GM12878 (cell line): ENCODE measurements at regions not wholly inside any gene's neighbourhood (a gene's known extent, or its start where the extent isn't known, plus 50 kb on each side); places are given as distances from the start of the nearest gene placed in this dataset.

ENCODE experiments used
- ATAC-seq: fragments of 200-7000 bp; cut with Tn5 transposase; 3 replicates; pipeline ENCODE4 v1.9.1; 2020; ENCODE audit warnings: mild to moderate bottlenecking, moderate library complexity
- BruUV-seq: library from RNA; stranded (reverse); fragments of 400-500 nt; replicated peaks from 2 replicates; lab custom pipeline; 2021; lab: Mats Ljungman, UMichigan
- CTCF ChIA-PET: fragments of 300-600 bp; sonication (Branson Sonifier 250); formaldehyde crosslinking; extraction: SDS; loops from one replicate; lab custom pipeline; 2021; ENCODE audit warnings: inconsistent platforms; lab: Yijun Ruan, JAX
- POLR2A ChIA-PET: fragments of 350-600 bp; formaldehyde crosslinking; extraction: SDS; loops from one replicate; lab custom pipeline; 2021; ENCODE audit warnings: inconsistent platforms; lab: Charles Lee
- RAD21 ChIA-PET: fragments of 300-600 bp; sonication (Branson Sonifier 250); formaldehyde crosslinking; loops from one replicate; lab custom pipeline; 2023; ENCODE audit warnings: antibody characterized with exemption; ENCODE audit not compliant: unreplicated experiment; lab: Charles Lee
- SMC1A ChIA-PET: fragments of 300-600 bp; sonication (Branson Sonifier 250); formaldehyde crosslinking; loops from one replicate; lab custom pipeline; 2023; ENCODE audit not compliant: unreplicated experiment, uncharacterized antibody; lab: Charles Lee
- DNase-seq: peaks from one replicate; pipeline ENCODE4 v3.0.0-alpha.2; 2011; ENCODE audit warnings: low read depth, low spot score
- FAIRE-seq: peaks from 3 replicates; lab custom pipeline; 2011; peaks lifted over from hg19 to GRCh38; lab: Jason Lieb, UNC
- H2AFZ ChIP-seq: 2 replicates; pipeline ENCODE4 v1.6.0; 2011; ENCODE audit warnings: low read depth, low read length, control low read depth; ENCODE audit not compliant: control insufficient read depth
- H3K27ac ChIP-seq: 2 replicates; pipeline ENCODE4 v1.5.1; 2011; ENCODE audit warnings: control low read depth; ENCODE audit not compliant: control insufficient read depth, insufficient read depth
- H3K27me3 ChIP-seq, 2 experiments: replicated peaks in 1 of 2; 2 replicates each; pipeline versions ENCODE4 v1.6.0 to v1.6.1; 2011; ENCODE audit warnings: low read length in 1 of 2; ENCODE audit not compliant: control insufficient read depth in 2 of 2, insufficient read depth in 2 of 2
- H3K36me3 ChIP-seq, 2 experiments: 2 replicates each; pipeline ENCODE4 v1.5.1; 2011; ENCODE audit warnings: low read length in 1 of 2; ENCODE audit not compliant: control insufficient read depth in 2 of 2, insufficient read depth in 2 of 2
- H3K4me1 ChIP-seq: 2 replicates; pipeline ENCODE4 v1.6.1; 2011; ENCODE audit warnings: mild to moderate bottlenecking, low read length, moderate library complexity, mixed read lengths; ENCODE audit not compliant: control insufficient read depth, insufficient read depth
- H3K4me2 ChIP-seq: 2 replicates; pipeline ENCODE4 v1.6.0; 2011; ENCODE audit warnings: control low read depth; ENCODE audit not compliant: control insufficient read depth, insufficient read depth
- H3K4me3 ChIP-seq: fragments of 200-600 bp; sonication (generic); 2 replicates; pipeline ENCODE4 v1.5.1; 2016
- H3K79me2 ChIP-seq: 2 replicates; pipeline ENCODE4 v1.6.0; 2011; ENCODE audit warnings: low read length; ENCODE audit not compliant: control insufficient read depth, insufficient read depth
- H3K9ac ChIP-seq: 2 replicates; pipeline ENCODE4 v1.8.0; 2011; ENCODE audit warnings: low read length, control low read depth, mixed read lengths; ENCODE audit not compliant: control insufficient read depth, insufficient read depth
- H3K9me3 ChIP-seq: replicated peaks from 3 replicates; pipeline ENCODE4 v1.5.1; 2011; ENCODE audit warnings: mild to moderate bottlenecking, low read length; ENCODE audit not compliant: control insufficient read depth, insufficient read depth
- H4K20me1 ChIP-seq: 2 replicates; pipeline ENCODE4 v1.6.0; 2011; ENCODE audit not compliant: control insufficient read depth, insufficient read depth
- JUND ChIP-seq: IDR thresholded peaks from 2 replicates; pipeline ENCODE4 v1.6.1; 2012; ENCODE audit warnings: low read depth, mild to moderate bottlenecking, low read length, improper control_type of control experiment, moderate library complexity
- KDM1A ChIP-seq: fragments of 200-600 bp; sonication (generic); IDR thresholded peaks from 2 replicates; pipeline ENCODE4 v1.6.1; 2016; ENCODE audit warnings: borderline replicate concordance
- NFXL1 ChIP-seq: fragments of 450-650 bp; IDR thresholded peaks from 2 replicates; pipeline ENCODE4 v1.6.1; 2017; ENCODE audit warnings: antibody characterized with exemption, mild to moderate bottlenecking, borderline replicate concordance
- POLR2AphosphoS2 ChIP-seq: IDR thresholded peaks from 2 replicates; pipeline ENCODE4 v1.6.1; 2011; ENCODE audit warnings: low read depth, mild to moderate bottlenecking, low read length, improper control_type of control experiment, moderate library complexity
- RELA ChIP-seq: fragments of 450-650 bp; IDR thresholded peaks from 2 replicates; pipeline ENCODE4 v1.8.0; 2014; ENCODE audit warnings: borderline replicate concordance; ENCODE audit not compliant: partially characterized antibody
- RUNX3 ChIP-seq: IDR thresholded peaks from 2 replicates; pipeline ENCODE4 v1.6.1; 2012; ENCODE audit warnings: low read length, inconsistent platforms
- SIN3A ChIP-seq: IDR thresholded peaks from 2 replicates; pipeline ENCODE4 v1.6.1; 2012; ENCODE audit warnings: low read depth, low read length, improper control_type of control experiment
- SIX5 ChIP-seq: IDR thresholded peaks from 2 replicates; pipeline ENCODE4 v1.6.1; 2011; ENCODE audit warnings: mild to moderate bottlenecking, low read depth, low read length, moderate library complexity; ENCODE audit not compliant: severe bottlenecking
- SMAD5 ChIP-seq: IDR thresholded peaks from 2 replicates; pipeline ENCODE4 v1.6.1; 2016; ENCODE audit warnings: antibody characterized with exemption, low read depth
- SREBF1 ChIP-seq: IDR thresholded peaks from 2 replicates; pipeline ENCODE4 v1.6.1; 2012; ENCODE audit warnings: mild to moderate bottlenecking, low read length
- SREBF2 ChIP-seq: IDR thresholded peaks from 2 replicates; pipeline ENCODE4 v1.6.1; 2012; ENCODE audit warnings: mild to moderate bottlenecking, low read length
- SUZ12 ChIP-seq: fragments of 200-600 bp; sonication (generic); IDR thresholded peaks from one replicate; pipeline ENCODE4 v1.6.1; 2018; ENCODE audit warnings: antibody characterized with exemption, mild to moderate bottlenecking; ENCODE audit not compliant: unreplicated experiment
- YBX1 ChIP-seq: fragments of 450-650 bp; IDR thresholded peaks from 2 replicates; pipeline ENCODE4 v1.6.1; 2016; ENCODE audit warnings: antibody characterized with exemption
- WGBS: methylation state at CpG from one replicate; pipeline ENCODE4 v1.1.6; 2016; ENCODE audit warnings: low lambda C conversion rate; ENCODE audit not compliant: insufficient replicate concordance, insufficient coverage; ENCODE audit errors: missing lambda C conversion rate; 5-methylcytosine and 5-hydroxymethylcytosine counted together
- in situ Hi-C: fragments of 300-500 bp; cut with MboI; formaldehyde crosslinking; loops from 9 replicates; pipeline ENCODE4 v1.14.3; 2018; ENCODE audit warnings: mixed read lengths
- intact Hi-C: fragments of 100-400 bp; cut with micrococcal nuclease; formaldehyde crosslinking; loops from one replicate; pipeline ENCODE4 v1.14.2; 2022; ENCODE audit not compliant: unreplicated experiment
- TF ChIP-seq, protein P1 (sequence below): IDR thresholded peaks from 2 replicates; pipeline ENCODE4 v1.6.1; 2012; ENCODE audit warnings: low read depth, low read length, improper control_type of control experiment

- BruUV-seq: no TSS peak
- Histone ChIP-seq H3K27ac (no peak overlapping the region), H3K36me3 (no peaks in the 10 kb centered on the region), H4K20me1 (no peaks in the 10 kb centered on the region), H3K9me3 (no peaks in the 10 kb centered on the region), H2AFZ (no peak overlapping the region), H3K4me1 (no peaks in the 10 kb centered on the region), H3K9ac (no peak overlapping the region), H3K27me3 (no peaks in the 10 kb centered on the region), H3K79me2 (no peaks in the 10 kb centered on the region), H3K4me3 (no peak overlapping the region), H3K4me2 (no peak overlapping the region)
- TF ChIP-seq SREBF1 (no peak), SIN3A (no peak), SREBF2 (no peak), SMAD5 (no peak), KDM1A (no peak), NFXL1 (no peak), SIX5 (no peak), YBX1 (no peak), POLR2AphosphoS2 (no peak), RUNX3 (no peak), RELA (no peak), JUND (no peak), SUZ12 (no peak)
- TF ChIP-seq, protein P1, sequence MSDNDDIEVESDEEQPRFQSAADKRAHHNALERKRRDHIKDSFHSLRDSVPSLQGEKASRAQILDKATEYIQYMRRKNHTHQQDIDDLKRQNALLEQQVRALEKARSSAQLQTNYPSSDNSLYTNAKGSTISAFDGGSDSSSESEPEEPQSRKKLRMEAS: no peak
- ChIA-PET CTCF (no interaction called here), SMC1A (interaction anchor here (1.3 kb wide), 1 partner anchor 15 kb away, joined by 3 read pairs; no protein-coding TSS in a partner anchor), RAD21 (interaction anchor here (1.2 kb wide), 1 partner anchor 39 kb away, joined by 3 read pairs; no protein-coding TSS in a partner anchor), POLR2A (interaction anchor here (0.5 kb wide), 1 partner anchor 498 kb away, joined by 4 read pairs; no protein-coding TSS in a partner anchor)
- intact Hi-C loops (no loop called here), in situ Hi-C loops (no loop called here)
- 0% methylated on average over 1 of the region's 1 CpG for WGBS
- no peak for ATAC-seq
- no peak for DNase-seq
- FAIRE-seq: no peak
Observed at GRCh38 chr6:140091895-140092294, 717.4 kb upstream of the CITED2 start.
